GM19468 (cell line): ENCODE measurements at regions not wholly inside any gene's neighbourhood (a gene's known extent, or its start where the extent isn't known, plus 50 kb on each side); places are given as distances from the start of the nearest gene placed in this dataset.

Source experiments
- ATAC-seq: cut with Tn5 transposase; IDR thresholded peaks from one replicate; pipeline ENCODE4 v1.9.1; 2021; ENCODE audit warnings: mild to moderate bottlenecking, moderate library complexity, moderate number of reproducible peaks; ENCODE audit not compliant: unreplicated experiment; ENCODE audit errors: extremely low read depth

DNA sequence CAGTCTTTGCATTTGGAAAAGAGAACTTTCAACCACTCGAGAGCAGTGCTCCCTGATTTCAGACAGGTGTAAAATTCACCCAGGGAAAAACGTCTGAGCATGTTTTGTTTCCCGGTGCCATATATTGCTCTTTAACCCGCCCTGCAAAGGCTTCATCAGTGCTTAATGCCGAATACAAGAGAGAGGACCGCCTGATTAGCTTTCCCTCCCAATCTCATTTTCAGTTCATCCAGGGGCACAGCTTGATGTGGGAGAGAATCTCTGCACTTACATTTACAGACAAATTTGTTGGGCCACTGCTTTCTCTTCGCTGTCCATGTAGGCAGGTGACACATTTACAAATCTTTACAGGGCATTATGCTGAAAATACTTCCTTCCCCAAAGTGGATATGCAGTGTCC, 499.1 kb downstream of the LIG4 start:
- ATAC-seq: no peak

GRCh38 chr13:107715496-107715895, 499.8 kb downstream of the LIG4 start:
- no peak for ATAC-seq

- ATAC-seq: no peak
Observed at GRCh38 chr13:107713314-107713713, 502.0 kb downstream of the LIG4 start.

DNA sequence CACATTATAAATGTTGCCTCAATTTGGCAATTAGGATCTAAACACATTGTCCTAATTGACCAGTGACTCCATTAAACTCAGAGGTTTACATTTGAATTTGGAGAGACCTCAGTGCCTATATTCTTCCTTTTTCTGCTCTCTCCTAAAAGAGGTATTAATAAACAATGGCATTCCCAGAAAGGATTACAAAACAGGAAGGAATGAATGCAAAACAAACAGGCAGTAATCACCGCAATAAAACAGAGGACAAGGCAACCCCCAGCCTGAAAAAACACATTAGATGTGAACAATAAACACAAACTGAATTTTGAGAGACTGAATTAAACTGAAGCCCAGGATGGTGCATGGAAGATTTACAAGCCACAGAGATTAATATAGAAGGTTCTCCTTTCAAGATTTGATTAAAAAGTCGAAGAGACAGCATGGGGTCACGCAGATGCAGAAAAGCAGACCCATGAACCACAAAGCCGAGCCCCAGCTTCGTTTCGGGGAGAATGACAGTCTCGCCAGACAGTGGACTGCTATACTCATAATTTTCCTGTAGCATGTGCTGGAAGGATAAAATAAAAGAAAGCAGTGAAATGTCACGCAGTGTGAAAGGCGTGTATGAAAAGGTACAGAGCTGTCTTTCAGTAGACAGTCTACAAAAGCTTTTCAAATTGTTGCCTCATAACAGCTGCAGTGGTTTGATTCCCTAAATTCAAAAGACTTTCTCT, 503.0 kb downstream of the LIG4 start:
- no peak for ATAC-seq

DNA sequence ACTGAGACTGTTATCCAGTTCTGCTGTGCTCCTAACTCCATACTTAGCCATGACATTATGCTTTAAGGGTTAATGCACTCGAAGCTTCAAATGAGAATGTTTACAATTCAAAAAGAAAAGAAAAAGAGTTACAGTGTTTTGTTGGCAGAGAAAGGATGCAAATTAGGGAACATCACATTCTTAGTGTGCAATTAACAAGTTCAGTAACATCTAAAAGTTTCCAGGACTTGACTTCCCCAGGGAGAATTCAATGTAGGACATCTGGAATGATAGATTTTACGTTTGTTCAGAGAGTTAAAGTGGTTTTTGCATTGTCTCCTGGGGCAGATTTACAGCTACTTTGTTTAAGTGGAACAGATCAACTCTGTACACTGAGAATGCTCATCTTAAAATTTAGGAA, 525.2 kb downstream of the LIG4 start:
- ATAC-seq: no peak

DNA sequence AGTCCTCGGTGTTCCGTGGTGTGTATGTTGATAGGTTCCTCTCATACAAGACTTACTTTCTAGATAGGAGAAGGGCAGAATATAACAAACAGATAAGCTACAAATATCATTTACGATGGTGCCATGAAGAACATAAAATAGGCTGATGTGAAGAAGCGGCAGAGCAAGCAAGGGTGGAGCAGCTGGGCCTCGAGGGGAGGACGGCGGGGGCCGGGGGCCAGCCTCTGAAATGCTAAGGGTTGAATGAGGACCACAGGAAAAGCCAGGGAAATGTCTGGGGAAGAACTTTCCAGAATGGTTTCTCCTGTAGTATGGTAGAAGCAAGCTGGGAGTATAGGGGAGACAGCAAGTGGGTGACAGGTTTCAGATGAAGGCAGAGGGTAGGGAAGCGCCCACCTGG, 529.5 kb downstream of the LIG4 start:
- no peak for ATAC-seq

GRCh38 chr13:107681600-107681999, 533.7 kb downstream of the LIG4 start:
- no peak for ATAC-seq

- ATAC-seq: no peak
Observed at GRCh38 chr13:107680115-107680514, 535.2 kb downstream of the LIG4 start.

- no peak for ATAC-seq
Observed at GRCh38 chr13:107678075-107678689, 537.2 kb downstream of the LIG4 start.

DNA sequence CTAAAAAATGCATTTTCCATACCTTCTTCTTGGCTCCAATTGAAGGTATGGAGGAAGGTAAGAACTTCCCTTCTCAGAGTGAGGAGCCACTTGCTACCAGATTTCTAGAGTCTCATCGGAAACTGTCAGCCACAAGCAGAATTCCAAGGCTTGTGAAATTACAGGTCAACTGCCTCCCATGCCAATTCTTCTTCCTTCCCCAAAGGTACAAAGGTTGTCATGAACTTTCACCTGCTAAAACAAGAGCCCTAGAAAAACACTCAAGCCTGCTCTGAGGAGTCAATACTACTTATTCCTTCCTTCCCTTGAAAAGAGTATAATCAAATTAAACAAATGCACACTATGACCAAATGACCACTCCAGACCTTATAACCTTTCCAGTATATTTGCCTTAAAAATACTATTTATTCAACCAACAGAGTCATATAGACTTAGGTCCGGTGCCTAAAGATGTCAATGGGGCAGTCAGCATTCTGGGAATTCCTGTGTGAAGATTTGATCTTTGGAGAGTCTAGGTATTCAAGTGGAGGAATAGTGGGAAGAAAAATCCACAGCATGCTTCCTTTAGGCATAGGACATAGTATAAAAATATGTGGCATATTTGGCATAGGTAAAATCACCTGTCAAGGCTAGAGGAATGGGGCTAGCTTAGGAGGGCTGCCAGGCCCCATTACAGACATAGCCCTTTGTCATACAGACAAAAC, 539.3 kb downstream of the LIG4 start:
- ATAC-seq: no peak

- no peak for ATAC-seq
Observed at GRCh38 chr13:107669391-107669993, 545.8 kb downstream of the LIG4 start.

DNA sequence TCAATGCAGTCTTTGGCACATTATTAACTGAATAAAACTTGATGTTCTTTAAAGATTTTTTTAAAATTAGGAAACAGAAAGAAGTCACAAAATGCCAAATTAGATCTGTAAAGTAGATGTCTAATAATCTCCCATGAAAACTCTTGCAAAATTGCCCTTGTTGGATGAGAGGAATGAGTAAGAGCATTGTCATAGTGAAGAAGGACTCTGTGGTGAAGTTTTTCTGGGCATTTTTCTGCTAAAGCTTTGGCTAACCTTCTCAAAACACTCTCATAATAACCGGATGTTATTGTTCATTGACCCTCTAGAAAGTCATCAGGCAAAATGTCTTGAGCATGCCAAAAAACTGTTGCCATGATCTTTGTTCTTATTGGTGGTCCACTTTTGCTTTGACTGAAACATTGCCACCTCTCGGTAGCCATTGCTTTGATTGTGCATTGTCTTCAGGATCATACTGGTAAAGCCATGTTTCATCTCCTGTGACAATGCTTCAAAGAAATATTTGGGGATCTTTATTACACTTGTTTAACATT, 549.3 kb downstream of the LIG4 start:
- ATAC-seq: no peak

DNA sequence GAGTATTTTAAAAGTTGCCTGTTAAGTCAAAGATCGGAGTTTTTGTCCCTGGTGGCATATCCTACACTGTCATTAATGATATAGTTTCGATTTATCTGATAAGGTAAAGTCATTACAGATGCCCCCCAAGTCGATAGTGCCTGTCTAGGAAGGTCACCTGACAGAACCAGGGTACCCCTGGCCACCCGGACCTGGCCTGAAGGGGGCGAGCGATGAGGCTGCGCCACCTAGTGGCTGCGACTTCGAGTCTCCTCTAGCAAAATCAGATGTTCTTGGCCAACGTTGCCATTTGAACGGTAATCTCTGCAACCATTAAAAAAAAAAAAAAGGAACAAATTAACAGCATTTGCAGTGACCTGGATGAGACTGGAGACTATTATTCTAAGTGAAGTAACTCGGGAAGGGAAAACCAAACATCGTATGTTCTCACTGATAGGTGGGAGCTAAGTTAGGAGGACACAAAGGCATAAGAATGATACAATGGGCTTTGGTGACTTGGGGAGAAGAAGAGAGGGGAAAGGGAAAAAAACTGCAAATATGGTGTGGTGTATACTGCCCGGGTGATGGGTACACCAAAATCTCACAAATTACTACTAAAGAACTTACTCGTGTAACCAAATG, 565.1 kb downstream of the LIG4 start:
- ATAC-seq: no peak

- ATAC-seq: no peak
Observed at GRCh38 chr13:107649079-107649478, 566.3 kb downstream of the LIG4 start.

DNA sequence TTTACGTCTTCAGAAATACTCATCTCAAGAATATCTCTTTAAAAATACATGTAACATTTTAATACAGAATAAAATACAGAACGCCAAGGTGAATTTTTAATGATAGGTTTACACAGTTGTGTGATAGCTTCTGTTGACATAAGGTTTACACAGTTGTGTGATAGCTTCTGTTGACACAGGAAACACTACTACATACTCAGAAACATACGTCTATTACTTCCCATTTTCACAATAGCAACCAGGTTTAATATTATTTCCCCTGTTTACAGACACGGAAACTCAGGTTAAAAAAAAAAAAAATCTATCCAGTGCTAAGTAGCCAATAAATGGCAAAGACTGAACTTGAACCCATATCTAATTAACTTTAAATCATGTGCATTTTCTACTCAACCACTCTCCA, 571.2 kb downstream of the LIG4 start:
- ATAC-seq: no peak

DNA sequence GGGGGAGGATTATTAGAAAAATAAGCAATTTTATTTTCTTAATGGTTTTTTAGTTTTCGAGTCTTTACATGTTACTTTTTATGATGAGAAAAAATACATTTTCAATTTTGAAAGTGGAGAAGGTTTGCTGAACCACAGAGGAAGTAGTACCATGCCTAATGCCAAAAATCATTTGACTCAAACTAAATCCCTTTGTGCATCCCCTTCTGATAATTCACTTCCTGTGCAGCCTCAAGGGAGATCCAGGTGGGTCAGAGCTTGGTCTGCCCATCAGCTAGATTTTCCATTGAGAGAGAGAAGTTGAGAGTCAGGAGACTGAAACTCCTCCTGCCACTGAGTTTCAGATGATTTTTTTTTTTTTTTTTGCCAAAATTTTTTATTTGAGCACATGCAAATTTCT, 571.7 kb downstream of the LIG4 start:
- ATAC-seq: no peak

DNA sequence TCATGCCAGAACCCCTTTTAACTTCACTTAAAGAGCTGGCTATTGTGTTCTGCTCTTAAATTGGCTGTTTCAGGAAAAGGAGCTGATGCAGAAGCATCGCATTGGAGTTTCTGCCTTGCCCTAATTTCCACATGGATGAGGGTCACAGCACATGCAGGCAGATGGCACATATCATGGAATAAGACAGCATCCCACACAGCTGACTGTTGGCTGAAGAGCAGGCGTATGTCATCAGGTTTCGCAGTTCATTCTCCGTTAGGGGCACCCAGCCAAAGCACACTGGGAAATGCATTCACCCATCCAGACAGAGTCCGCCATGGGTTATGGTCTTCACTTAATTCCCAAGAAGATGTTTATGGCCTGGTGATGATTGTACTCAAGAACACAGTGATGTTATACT, 572.5 kb downstream of the LIG4 start:
- ATAC-seq: no peak

DNA sequence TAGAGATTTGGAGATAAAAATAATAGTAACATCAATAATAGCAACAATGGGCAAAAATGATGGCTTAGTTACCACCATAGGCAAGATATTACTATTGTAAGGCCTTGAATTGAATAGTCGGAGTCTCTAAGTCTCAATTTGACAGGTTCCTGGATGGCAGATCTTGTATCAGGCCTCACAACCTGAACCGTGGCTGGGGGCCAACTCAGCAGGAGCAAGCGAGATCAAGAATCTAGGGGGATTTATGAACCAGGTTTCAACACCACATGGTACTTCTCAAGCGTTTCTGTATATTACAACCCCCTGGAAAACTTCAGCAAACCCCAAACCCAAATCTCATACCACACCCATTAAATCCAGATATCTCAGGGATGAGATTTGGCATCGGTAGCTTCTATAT, 573.8 kb downstream of the LIG4 start:
- ATAC-seq: no peak

DNA sequence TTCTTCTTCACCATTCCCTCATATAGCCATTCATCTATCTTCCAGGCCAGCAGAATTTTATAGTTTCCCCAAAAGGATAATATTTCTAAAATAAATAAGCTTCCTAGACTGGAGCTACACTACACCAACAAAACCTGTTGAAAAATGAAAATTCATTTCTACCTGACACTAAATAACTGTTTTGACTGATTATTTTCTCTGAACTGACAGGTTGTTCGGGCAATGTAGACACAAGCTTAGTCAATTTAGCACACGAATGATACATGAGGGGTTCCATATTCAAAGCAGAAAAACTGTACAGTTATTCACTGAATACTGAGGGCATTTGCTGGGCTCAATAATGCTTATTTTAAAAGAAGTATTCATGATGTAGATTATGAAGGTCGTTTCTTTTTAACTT, 589.7 kb downstream of the LIG4 start:
- ATAC-seq: no peak

GRCh38 chr13:107617527-107617926, 597.8 kb downstream of the LIG4 start:
- ATAC-seq: no peak
